ENCODE measurements at regions not wholly inside any gene's neighbourhood (a gene's known extent, or its start where the extent isn't known, plus 50 kb on each side); places are given as distances from the start of the nearest gene placed in this dataset.
"Not testable (repeated sequence)": the region's sequence is repeated elsewhere in the genome, so short reads cannot be mapped to it uniquely, and the experiment has no call there.

GRCh38 chr2:18282026-18282425 lies 278.4 kb downstream of the RDH14 start:
- intact Hi-C loops (cut with micrococcal nuclease) = no loop called here
- Mint-ChIP-seq H3K4me3 (no peak overlapping the region), H3K4me1 (no peaks in the 10 kb centered on the region), H3K36me3 (ENCODE audit: low read depth) (no peaks in the 10 kb centered on the region), H3K9me3 (peaks cover 4% of the 10 kb centered on the region), H3K27ac (no peak overlapping the region), H3K27me3 (no peaks in the 10 kb centered on the region)
- no peak for DNase-seq

- H3K36me3 Mint-ChIP-seq (ENCODE audit: low read depth) = no peaks in the 10 kb centered on the region
- no peak overlapping the region for H3K27ac Mint-ChIP-seq
- no peaks in the 10 kb centered on the region for H3K4me1 Mint-ChIP-seq
- DNase-seq = no peak
- H3K9me3 Mint-ChIP-seq = no peaks in the 10 kb centered on the region
- intact Hi-C loops (cut with micrococcal nuclease) = no loop called here
- no peaks in the 10 kb centered on the region for H3K27me3 Mint-ChIP-seq
- H3K4me3 Mint-ChIP-seq = no peak overlapping the region
Observed at GRCh38 chr2:18276583-18277075, 283.8 kb downstream of the RDH14 start.

DNA sequence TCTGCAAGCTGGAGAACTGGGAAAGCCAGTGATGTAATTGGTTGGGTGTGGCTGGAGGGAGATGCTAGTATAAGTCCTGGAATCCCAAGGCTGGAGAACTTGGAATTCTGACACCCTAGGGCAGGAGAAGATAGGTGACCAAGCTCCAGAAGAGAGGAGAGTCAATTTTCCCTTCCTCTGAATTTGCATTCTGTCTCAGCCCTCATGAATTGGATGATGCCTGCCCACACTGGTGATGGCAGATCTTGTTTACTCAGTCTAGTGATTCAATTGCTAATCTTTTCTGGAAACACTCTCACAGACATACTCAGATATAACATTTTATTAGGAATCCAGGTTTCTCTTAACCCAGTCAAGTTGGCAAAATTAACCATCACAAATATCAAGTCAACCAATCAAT lies 287.2 kb downstream of the RDH14 start:
- no peaks in the 10 kb centered on the region for H3K36me3 Mint-ChIP-seq (ENCODE audit: low read depth)
- no peaks in the 10 kb centered on the region for H3K9me3 Mint-ChIP-seq
- no peaks in the 10 kb centered on the region for H3K4me1 Mint-ChIP-seq
- intact Hi-C loops (cut with micrococcal nuclease) = no loop called here
- DNase-seq = peak; percentile 11
- no peak overlapping the region for H3K4me3 Mint-ChIP-seq
- H3K27ac Mint-ChIP-seq = no peak overlapping the region
- H3K27me3 Mint-ChIP-seq = no peaks in the 10 kb centered on the region

DNA sequence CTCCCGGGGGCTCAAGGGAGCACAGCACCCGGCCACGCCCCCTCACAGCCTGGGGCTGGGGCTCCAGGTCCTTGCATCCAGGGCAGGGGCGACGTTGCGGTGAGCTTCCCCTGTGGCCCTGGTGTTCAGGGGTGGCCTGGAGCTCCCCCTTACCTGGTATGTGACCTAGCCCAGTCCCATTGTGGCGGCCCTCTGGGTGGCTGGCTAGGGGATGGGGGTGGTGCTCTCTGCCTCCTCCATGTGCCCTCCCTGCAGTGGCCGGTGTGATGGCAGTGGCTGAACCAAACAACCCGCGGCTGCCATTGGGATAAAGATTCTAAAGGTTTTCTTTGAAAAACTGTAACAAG lies 288.3 kb downstream of the RDH14 start:
- intact Hi-C loops (cut with micrococcal nuclease) = no loop called here
- no peaks in the 10 kb centered on the region for H3K4me1 Mint-ChIP-seq
- no peak overlapping the region for H3K27ac Mint-ChIP-seq
- no peaks in the 10 kb centered on the region for H3K9me3 Mint-ChIP-seq
- H3K27me3 Mint-ChIP-seq = no peaks in the 10 kb centered on the region
- H3K4me3 Mint-ChIP-seq = no peak overlapping the region
- DNase-seq = peak; percentile 26
- no peaks in the 10 kb centered on the region for H3K36me3 Mint-ChIP-seq (ENCODE audit: low read depth)

DNA sequence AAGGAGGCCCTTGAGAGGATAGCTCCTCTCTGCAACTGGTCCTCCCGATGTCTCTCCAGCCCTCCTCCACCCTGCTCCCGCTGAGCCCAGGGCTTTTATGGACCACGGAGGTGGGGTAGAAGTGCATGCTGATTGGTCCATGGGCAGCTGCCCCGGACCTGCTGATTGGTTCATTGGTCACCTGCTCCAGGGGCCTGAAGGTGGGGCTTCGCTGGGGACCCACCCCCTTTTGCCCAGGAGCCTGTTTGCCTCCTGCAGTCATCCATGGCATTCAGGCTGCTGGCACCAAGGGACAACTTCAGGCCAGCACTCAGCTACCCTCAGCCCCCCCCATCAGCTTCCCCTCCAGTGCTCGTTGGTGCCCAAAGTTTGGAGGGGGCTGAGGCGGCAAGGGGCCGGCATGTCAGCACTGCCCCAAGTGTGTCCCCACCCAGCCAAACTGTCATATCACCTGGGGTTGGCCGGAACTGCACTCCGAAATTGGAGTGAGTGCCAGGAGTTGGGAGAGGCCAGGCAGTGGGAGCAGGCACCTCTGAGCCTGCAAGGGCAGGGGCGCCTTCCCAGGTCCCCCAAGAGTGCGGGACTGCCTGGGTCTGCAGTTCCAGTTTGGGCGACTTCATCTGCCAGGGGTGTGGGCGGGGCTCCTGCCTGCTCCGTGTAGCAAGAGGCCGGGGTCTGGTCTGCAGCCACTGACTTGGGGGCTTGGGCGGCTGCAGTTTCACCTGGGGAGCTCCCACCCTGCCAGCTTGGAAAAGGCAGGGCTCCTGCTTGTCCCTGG lies 288.9 kb downstream of the RDH14 start:
- no peaks in the 10 kb centered on the region for H3K9me3 Mint-ChIP-seq
- intact Hi-C loops (cut with micrococcal nuclease) = no loop called here
- H3K36me3 Mint-ChIP-seq (ENCODE audit: low read depth) = no peaks in the 10 kb centered on the region
- no peak overlapping the region for H3K4me3 Mint-ChIP-seq
- DNase-seq = peak; percentile 44
- H3K4me1 Mint-ChIP-seq = no peaks in the 10 kb centered on the region
- no peaks in the 10 kb centered on the region for H3K27me3 Mint-ChIP-seq
- no peak overlapping the region for H3K27ac Mint-ChIP-seq

DNA sequence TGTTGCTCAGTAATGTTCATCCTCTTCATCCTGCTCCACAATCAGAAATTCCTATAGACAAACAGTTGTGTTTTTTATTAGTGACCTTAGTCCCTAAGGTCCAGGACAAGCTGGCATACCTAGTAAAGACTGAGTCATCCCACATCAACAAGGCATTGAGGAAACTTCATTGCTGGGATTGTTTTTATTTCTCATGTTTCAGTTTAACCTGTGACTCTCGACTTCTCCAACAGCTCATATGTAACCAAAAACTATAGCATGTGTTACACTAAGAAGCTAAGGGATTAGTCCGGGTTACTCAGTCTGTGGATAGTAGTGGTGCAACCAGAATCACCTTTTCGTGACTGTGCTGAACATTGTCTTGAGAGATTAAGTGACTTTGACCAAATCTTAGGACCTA lies 292.1 kb downstream of the RDH14 start:
- Mint-ChIP-seq H3K9me3 (no peaks in the 10 kb centered on the region), H3K4me3 (no peak overlapping the region), H3K36me3 (ENCODE audit: low read depth) (no peaks in the 10 kb centered on the region), H3K27me3 (no peaks in the 10 kb centered on the region), H3K27ac (no peak overlapping the region), H3K4me1 (no peaks in the 10 kb centered on the region)
- DNase-seq = no peak
- intact Hi-C loops (cut with micrococcal nuclease) = no loop called here

DNA sequence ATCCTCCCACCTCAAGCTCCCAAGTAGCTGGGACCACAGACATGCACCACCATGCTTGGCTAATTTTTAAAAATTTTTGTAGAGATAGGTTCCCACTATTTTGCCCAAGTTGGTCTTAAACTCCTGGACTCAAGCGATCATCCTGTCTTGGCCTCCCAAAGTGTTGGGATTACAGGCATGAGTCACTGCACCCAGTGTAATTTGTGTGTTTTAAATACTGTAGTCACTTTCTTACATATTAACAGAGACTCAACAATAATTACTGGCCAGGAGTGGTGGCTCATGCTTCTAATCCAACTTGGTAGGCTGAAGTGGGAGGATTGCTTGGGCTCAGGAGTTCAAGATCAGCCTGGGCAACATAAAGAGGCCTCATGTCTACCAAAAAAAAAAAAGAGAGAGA lies 293.0 kb downstream of the RDH14 start:
- Mint-ChIP-seq H3K4me3 (no peak overlapping the region), H3K27ac (no peak overlapping the region), H3K4me1 (no peaks in the 10 kb centered on the region), H3K27me3 (no peaks in the 10 kb centered on the region), H3K36me3 (ENCODE audit: low read depth) (no peaks in the 10 kb centered on the region), H3K9me3 (no peaks in the 10 kb centered on the region)
- intact Hi-C loops (cut with micrococcal nuclease) = no loop called here
- DNase-seq = no peak

- H3K27me3 Mint-ChIP-seq; intact Hi-C loops (cut with micrococcal nuclease); H3K27ac Mint-ChIP-seq; DNase-seq; H3K4me3 Mint-ChIP-seq; H3K36me3 Mint-ChIP-seq (ENCODE audit: low read depth); H3K9me3 Mint-ChIP-seq; H3K4me1 Mint-ChIP-seq: not testable (repeated sequence)
Observed at GRCh38 chr2:18266699-18267098, 293.8 kb downstream of the RDH14 start.

GRCh38 chr2:18265614-18266586 lies 294.6 kb downstream of the RDH14 start:
- no peaks in the 10 kb centered on the region for H3K4me1 Mint-ChIP-seq

DNA sequence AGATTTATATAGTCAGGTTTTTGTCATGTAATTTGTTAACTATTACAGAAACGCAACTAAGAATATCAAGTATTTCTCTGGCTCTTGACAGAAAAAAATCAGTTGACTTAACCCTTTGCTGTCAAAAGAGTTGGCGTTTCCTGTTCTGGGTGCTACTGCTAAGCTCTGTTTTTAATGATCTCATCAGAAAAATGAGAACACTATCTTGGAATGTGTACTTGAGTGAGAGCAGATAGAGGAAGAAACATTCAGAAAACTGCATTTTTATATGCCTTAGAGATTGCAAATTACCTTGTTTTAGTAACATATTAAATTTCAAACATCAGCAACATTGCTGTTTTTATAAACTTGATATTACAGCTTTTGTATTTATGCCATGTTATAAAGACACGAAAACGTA lies 297.9 kb downstream of the RDH14 start:
- Mint-ChIP-seq H3K27me3 (no peaks in the 10 kb centered on the region), H3K27ac (no peak overlapping the region), H3K9me3 (no peaks in the 10 kb centered on the region), H3K36me3 (ENCODE audit: low read depth) (no peaks in the 10 kb centered on the region), H3K4me3 (no peak overlapping the region), H3K4me1 (no peaks in the 10 kb centered on the region)
- no peak for DNase-seq
- intact Hi-C loops (cut with micrococcal nuclease) = no loop called here

More at GRCh38 chr2:18265614-18266586, 294.6 kb downstream of the RDH14 start:
- intact Hi-C loops (cut with micrococcal nuclease) = no loop called here
- Mint-ChIP-seq H3K36me3 (ENCODE audit: low read depth) (no peaks in the 10 kb centered on the region), H3K9me3 (no peaks in the 10 kb centered on the region), H3K27me3 (no peaks in the 10 kb centered on the region), H3K27ac (no peak overlapping the region), H3K4me3 (no peak overlapping the region)
- DNase-seq = no peak

DNA sequence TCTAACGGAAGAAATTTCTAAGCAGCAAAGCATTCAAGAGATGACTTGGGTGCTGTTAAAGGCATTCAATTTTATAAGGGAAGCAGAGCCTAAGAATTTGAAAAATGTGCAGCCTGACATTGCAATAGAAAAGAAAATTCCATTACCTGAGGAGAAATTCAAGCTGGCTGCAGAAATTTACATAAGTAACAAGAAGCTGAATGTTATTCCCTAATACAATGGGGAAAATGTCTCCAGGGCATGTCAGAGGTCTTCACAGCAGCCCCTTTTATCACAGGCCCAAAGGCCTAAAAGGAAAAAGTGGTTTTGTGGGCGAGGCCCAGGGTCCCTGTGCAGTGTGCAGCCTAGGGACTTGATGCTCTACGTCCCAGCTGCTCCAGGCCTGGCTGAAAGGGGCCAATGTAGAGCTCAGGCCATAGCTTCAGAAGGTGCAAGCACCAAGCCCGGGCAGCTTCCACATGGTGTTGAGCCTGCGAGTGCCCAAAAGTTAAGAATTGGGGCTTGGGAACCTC lies 306.7 kb downstream of the RDH14 start:
- no peaks in the 10 kb centered on the region for H3K9me3 Mint-ChIP-seq
- no peak for DNase-seq
- H3K36me3 Mint-ChIP-seq (ENCODE audit: low read depth) = no peaks in the 10 kb centered on the region
- H3K27ac Mint-ChIP-seq = no peak overlapping the region
- intact Hi-C loops (cut with micrococcal nuclease) = no loop called here
- no peak overlapping the region for H3K4me3 Mint-ChIP-seq
- H3K27me3 Mint-ChIP-seq = no peaks in the 10 kb centered on the region
- no peaks in the 10 kb centered on the region for H3K4me1 Mint-ChIP-seq

DNA sequence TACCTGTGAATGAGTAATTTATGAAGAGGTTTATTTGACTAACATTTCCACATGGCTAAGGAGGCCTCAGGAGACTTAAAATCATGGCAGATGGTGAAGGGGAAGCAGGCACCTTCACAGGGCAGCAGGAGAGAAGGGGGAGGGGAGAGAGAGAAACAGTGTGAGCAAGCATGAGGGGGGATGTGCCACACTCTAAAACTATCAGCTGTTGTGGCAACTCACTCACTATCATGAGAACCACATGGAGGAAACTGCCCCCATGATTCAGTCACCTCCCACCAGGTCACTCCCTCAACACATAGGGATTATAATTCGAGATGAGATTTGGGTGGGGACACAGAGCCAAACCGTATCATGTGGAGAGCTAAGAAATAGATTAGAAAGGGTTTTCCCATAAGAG lies 309.0 kb downstream of the RDH14 start:
- no peaks in the 10 kb centered on the region for H3K27me3 Mint-ChIP-seq
- H3K9me3 Mint-ChIP-seq = no peaks in the 10 kb centered on the region
- DNase-seq = no peak
- no peaks in the 10 kb centered on the region for H3K4me1 Mint-ChIP-seq
- no peak overlapping the region for H3K4me3 Mint-ChIP-seq
- intact Hi-C loops (cut with micrococcal nuclease) = no loop called here
- H3K27ac Mint-ChIP-seq = no peak overlapping the region
- no peaks in the 10 kb centered on the region for H3K36me3 Mint-ChIP-seq (ENCODE audit: low read depth)

DNA sequence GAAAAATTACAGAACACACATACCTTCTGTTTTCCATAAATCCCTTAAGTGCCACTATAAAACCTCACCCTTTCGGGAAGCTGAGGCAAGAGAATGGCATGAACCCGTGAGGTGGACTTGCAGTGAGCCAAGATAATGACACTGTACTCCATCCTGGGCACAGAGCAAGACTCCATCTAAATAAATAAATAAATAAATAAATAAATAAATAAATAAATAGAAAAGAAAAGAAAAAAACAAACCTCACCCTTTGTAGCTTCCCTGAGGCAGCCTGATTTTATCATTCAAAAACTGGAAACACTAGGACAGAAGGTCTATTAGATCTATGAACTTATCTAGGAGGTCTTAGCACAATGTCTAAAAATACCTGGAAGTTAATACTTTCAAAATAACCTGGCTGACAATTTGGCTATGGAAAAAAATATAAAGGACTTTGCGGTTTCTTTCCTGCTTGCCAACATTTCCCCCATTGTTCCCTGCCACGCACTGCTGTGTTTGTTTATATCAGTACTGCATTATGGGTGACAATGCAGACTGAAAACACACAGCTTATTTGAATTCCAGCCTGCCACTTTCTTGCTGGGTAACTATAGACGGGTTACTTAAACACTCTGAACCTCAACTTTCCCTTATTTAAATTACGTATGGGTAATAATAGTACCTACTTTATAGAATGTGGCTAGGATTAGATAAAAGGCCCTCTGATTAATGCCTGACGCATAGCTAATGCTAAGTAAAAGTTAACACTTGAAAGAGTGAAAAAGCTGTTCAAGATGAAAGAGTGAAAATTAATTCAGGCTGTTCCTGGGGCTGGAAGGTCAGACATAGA lies 313.0 kb downstream of the RDH14 start:
- Mint-ChIP-seq H3K36me3 (ENCODE audit: low read depth) (no peaks in the 10 kb centered on the region), H3K27ac (no peak overlapping the region), H3K27me3 (no peaks in the 10 kb centered on the region), H3K9me3 (no peaks in the 10 kb centered on the region), H3K4me1 (no peaks in the 10 kb centered on the region), H3K4me3 (no peak overlapping the region)
- DNase-seq = no peak
- intact Hi-C loops (cut with micrococcal nuclease) = no loop called here
